RWPE1 (cell line): ENCODE measurements at regions not wholly inside any gene's neighbourhood (a gene's known extent, or its start where the extent isn't known, plus 50 kb on each side); places are given as distances from the start of the nearest gene placed in this dataset.

Experiments
- CTCF ChIA-PET: fragments of 350-600 bp; sonication (Branson Sonifier 250); formaldehyde crosslinking; extraction: SDS; loops from one replicate; lab custom pipeline; 2021; lab: Yijun Ruan, JAX
- POLR2A ChIA-PET: fragments of 400-600 bp; formaldehyde crosslinking; extraction: SDS; loops from one replicate; lab custom pipeline; 2020; ENCODE audit warnings: antibody characterized with exemption; ENCODE audit not compliant: low non-redundant PET; lab: Yijun Ruan, JAX
- DNase-seq: peaks from one replicate; pipeline ENCODE4 v3.0.0; 2012; ENCODE audit warnings: low spot score
- H3K27ac ChIP-seq: fragments of 450-650 bp; 2 replicates; pipeline ENCODE4 v1.5.1; 2017
- CTCF ChIP-seq: fragments of 450-650 bp; conservative IDR thresholded peaks from 2 replicates; pipeline ENCODE4 v1.5.1; 2017; ENCODE audit warnings: low read depth, mild to moderate bottlenecking

- ChIA-PET CTCF (no interaction called here), POLR2A (no interaction called here)
- no peak overlapping the region for H3K27ac ChIP-seq
- DNase-seq: no peak
- no peak for TF ChIP-seq CTCF
Observed at GRCh38 chr9:91082731-91083130, 279.0 kb downstream of the AUH start.

- ChIA-PET CTCF (interaction anchor here (0.7 kb wide), 1 partner anchor 152 kb away, joined by 4 read pairs; no protein-coding TSS in a partner anchor), POLR2A (no interaction called here)
- TF ChIP-seq CTCF: no peak
- DNase-seq: no peak
- H3K27ac ChIP-seq: no peak overlapping the region
Observed at GRCh38 chr9:91084896-91085516, 276.7 kb downstream of the AUH start.

- ChIA-PET CTCF (no interaction called here), POLR2A (no interaction called here)
- no peak for TF ChIP-seq CTCF
- DNase-seq: no peak
- no peak overlapping the region for H3K27ac ChIP-seq
Observed at GRCh38 chr9:91085517-91086291, 276.0 kb downstream of the AUH start.

GRCh38 chr9:91086657-91087461, 274.9 kb downstream of the AUH start:
- no peak for DNase-seq
- TF ChIP-seq CTCF: no peak
- ChIA-PET POLR2A (interaction anchor here (0.6 kb wide), 1 partner anchor 171 kb away, joined by 3 read pairs; no protein-coding TSS in a partner anchor), CTCF (interaction anchor here (0.6 kb wide), 1 partner anchor 210 kb away, joined by 5 read pairs; no protein-coding TSS in a partner anchor)
- H3K27ac ChIP-seq: no peak overlapping the region

- no peak for DNase-seq
- no peak for TF ChIP-seq CTCF
- no peak overlapping the region for H3K27ac ChIP-seq
- CTCF ChIA-PET: no interaction called here
- POLR2A ChIA-PET: interaction anchor here (0.6 kb wide), 1 partner anchor 171 kb away, joined by 3 read pairs; no protein-coding TSS in a partner anchor
Observed at GRCh38 chr9:91087462-91087759, 274.3 kb downstream of the AUH start.
